ENCODE measurements at regions not wholly inside any gene's neighbourhood (a gene's known extent, or its start where the extent isn't known, plus 50 kb on each side); places are given as distances from the start of the nearest gene placed in this dataset.

- intact Hi-C loops (cut with micrococcal nuclease) = loop anchor here in 1 of 2 donors (5.0 kb wide), 1 partner anchor 42 kb away; no protein-coding TSS in a partner anchor
- Mint-ChIP-seq H3K9me3 (peaks cover 0 to 3% (median 0%) of the 10 kb centered on the region in 7 donors), H3K27me3 (ENCODE audit: low read depth in 3 of 3) (peaks cover 0 to 2% (median 0%) of the 10 kb centered on the region in 3 donors), H3K27ac (no peak overlapping the region), H3K4me3 (no peak overlapping the region), H3K4me1 (peaks cover 56% of the 10 kb centered on the region), H3K36me3 (no peaks in the 10 kb centered on the region)
- Histone ChIP-seq H3K36me3 (replicated peaks in 1 of 2; ENCODE audit: control insufficient read depth in 1 of 2, insufficient read depth in 2 of 2, low read length in 2 of 2) (no peaks in the 10 kb centered on the region), H4K20me1 (ENCODE audit: insufficient read depth, low read length) (no peaks in the 10 kb centered on the region), H3K27ac (ENCODE audit: low read depth in 1 of 2, low read length in 2 of 2) (no peak overlapping the region), H3K4me1 (ENCODE audit: control insufficient read depth in 1 of 2, insufficient read depth in 2 of 2, low read length in 2 of 2) (peaks cover 37 to 50% of the 10 kb centered on the region in 2 donors), H3K27me3 (ENCODE audit: control insufficient read depth in 2 of 2, insufficient read depth in 2 of 2, low read length in 2 of 2) (no peaks in the 10 kb centered on the region), H3K4me3 (replicated peaks in 1 of 3; ENCODE audit: low read depth in 2 of 3, low read length in 3 of 3) (no peak overlapping the region), H3K4me2 (replicated peaks; ENCODE audit: extremely low read depth, low read length, poor library complexity, severe bottlenecking) (no peak overlapping the region), H2AFZ (ENCODE audit: insufficient read depth, low read depth, low read length, poor library complexity, severe bottlenecking) (no peak overlapping the region), H3K9ac (ENCODE audit: insufficient read depth, low read length, poor library complexity, severe bottlenecking) (no peak overlapping the region), H3K9me3 (replicated peaks in 1 of 2; ENCODE audit: control insufficient read depth in 1 of 2, insufficient read depth in 1 of 2, low read length in 2 of 2) (no peaks in the 10 kb centered on the region), H3K79me2 (ENCODE audit: insufficient read depth, low read length) (no peaks in the 10 kb centered on the region)
- no peak for TF ChIP-seq CTCF (IDR thresholded peaks at IDR 0.05)
- WGBS (ENCODE audit: insufficient coverage) = no CpG with 5 or more reads among the region's 1 CpG
- DNase-seq = no peak
Measured at GRCh38 chr9:107710546-107710945, 221.0 kb upstream of the KLF4 start.

- Mint-ChIP-seq H3K4me3 (no peak overlapping the region), H3K27ac (peak overlapping the region in 2 of 7 donors; percentile 48 to 58), H3K4me1 (peaks cover 57% of the 10 kb centered on the region), H3K36me3 (no peaks in the 10 kb centered on the region), H3K9me3 (peaks cover 0 to 3% (median 0%) of the 10 kb centered on the region in 7 donors), H3K27me3 (ENCODE audit: low read depth in 3 of 3) (peaks cover 0 to 2% (median 0%) of the 10 kb centered on the region in 3 donors)
- no peaks in the 10 kb centered on the region for H3K79me2 ChIP-seq (ENCODE audit: insufficient read depth, low read length)
- WGBS (ENCODE audit: insufficient coverage) = 50% methylated on average over 1 of the region's 2 CpGs
- peaks cover 38 to 54% of the 10 kb centered on the region in 2 donors for H3K4me1 ChIP-seq (ENCODE audit: control insufficient read depth in 1 of 2, insufficient read depth in 2 of 2, low read length in 2 of 2)
- H3K36me3 ChIP-seq (replicated peaks in 1 of 2; ENCODE audit: control insufficient read depth in 1 of 2, insufficient read depth in 2 of 2, low read length in 2 of 2) = no peaks in the 10 kb centered on the region
- TF ChIP-seq CTCF (IDR thresholded peaks at IDR 0.05) = no peak
- H3K4me2 ChIP-seq (replicated peaks; ENCODE audit: extremely low read depth, low read length, poor library complexity, severe bottlenecking) = no peak overlapping the region
- H3K27ac ChIP-seq (ENCODE audit: low read depth in 1 of 2, low read length in 2 of 2) = no peak overlapping the region
- peak overlapping the region; percentile 44 for H2AFZ ChIP-seq (ENCODE audit: insufficient read depth, low read depth, low read length, poor library complexity, severe bottlenecking)
- intact Hi-C loops (cut with micrococcal nuclease) = no loop called here
- no peaks in the 10 kb centered on the region for H3K9me3 ChIP-seq (replicated peaks in 1 of 2; ENCODE audit: control insufficient read depth in 1 of 2, insufficient read depth in 1 of 2, low read length in 2 of 2)
- H3K4me3 ChIP-seq (replicated peaks in 1 of 3; ENCODE audit: low read depth in 2 of 3, low read length in 3 of 3) = no peak overlapping the region
- H3K9ac ChIP-seq (ENCODE audit: insufficient read depth, low read length, poor library complexity, severe bottlenecking) = no peak overlapping the region
- no peaks in the 10 kb centered on the region for H3K27me3 ChIP-seq (ENCODE audit: control insufficient read depth in 2 of 2, insufficient read depth in 2 of 2, low read length in 2 of 2)
- no peaks in the 10 kb centered on the region for H4K20me1 ChIP-seq (ENCODE audit: insufficient read depth, low read length)
- DNase-seq = no peak
Measured at GRCh38 chr9:107708791-107709190, 219.2 kb upstream of the KLF4 start.

Data from CD14-positive monocyte (primary cell).